DMS114 treated with DMSO at 0.1 percent for 48 hours (cell line): ENCODE measurements at regions not wholly inside any gene's neighbourhood (a gene's known extent, or its start where the extent isn't known, plus 50 kb on each side); places are given as distances from the start of the nearest gene placed in this dataset.
"Not testable (repeated sequence)": the region's sequence is repeated elsewhere in the genome, so short reads cannot be mapped to it uniquely, and the experiment has no call there.

Source experiments
- DNase-seq: peaks from one replicate; lab custom pipeline; 2025; ENCODE audit not compliant: unreplicated experiment; lab: John Stamatoyannopoulos, UW

GRCh38 chr6:49284180-49284579, 178.9 kb downstream of the MMUT start:
- DNase-seq = no peak

- not testable (repeated sequence) for DNase-seq
Measured at GRCh38 chr6:49274809-49275769, 188.0 kb downstream of the MMUT start.

DNA sequence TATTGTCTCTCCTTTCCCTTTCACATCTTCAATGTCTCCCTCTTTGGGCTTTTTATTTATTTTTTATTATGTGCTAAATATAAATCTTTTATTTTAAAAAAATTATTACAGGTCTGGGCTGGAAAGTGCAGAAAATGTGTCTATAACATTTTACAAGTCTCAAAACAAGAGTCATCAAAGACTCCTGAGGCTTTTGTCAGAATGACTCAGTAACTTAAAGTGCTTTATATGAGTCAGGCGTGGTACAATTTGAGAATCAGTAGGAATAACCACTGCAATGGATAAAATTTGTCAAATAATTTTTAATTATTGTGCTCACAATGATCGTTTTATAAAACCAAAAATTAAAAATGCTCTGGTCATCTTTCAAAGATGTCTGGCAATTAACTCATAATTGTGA, 193.9 kb downstream of the MMUT start:
- no peak for DNase-seq

DNA sequence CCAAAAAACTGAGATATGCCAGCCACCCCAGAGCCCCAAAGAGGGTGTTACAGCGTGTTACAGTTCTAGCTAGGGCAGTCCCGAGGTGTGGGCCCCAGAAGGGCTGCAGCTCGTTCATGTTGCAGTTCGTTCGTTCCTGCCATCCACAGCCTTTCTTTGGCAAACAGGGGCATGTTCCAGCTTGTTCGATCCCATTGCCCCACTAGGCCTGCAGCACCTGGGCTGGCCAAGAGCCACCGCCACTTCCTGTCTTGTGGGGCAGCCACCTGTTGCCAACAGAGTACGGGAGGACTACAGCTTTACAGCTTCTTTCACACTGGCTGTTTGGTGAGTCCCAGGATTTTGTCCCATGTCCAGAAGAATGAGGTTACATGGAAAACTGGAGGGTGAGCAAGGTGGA, 198.1 kb downstream of the MMUT start:
- no peak for DNase-seq

DNA sequence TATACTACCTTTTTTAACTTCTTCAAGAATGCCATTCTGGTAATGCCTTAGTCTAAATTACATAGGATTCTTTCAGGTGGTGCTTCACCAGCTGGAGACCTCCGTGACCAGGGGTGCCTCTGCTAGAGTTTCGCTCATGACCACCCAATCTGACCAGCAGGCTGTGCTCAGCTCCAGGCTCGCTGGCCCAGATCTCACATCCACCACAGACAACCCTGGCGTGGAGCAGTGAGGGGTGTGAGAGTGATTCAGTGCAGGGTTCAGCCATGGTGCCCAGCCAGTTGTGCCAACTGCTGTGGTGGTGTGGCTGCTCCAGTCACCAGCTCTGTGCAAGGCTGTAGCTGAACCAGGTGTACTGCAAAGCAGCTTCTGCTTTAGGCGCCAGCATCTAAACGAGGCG, 198.6 kb downstream of the MMUT start:
- DNase-seq = no peak

DNA sequence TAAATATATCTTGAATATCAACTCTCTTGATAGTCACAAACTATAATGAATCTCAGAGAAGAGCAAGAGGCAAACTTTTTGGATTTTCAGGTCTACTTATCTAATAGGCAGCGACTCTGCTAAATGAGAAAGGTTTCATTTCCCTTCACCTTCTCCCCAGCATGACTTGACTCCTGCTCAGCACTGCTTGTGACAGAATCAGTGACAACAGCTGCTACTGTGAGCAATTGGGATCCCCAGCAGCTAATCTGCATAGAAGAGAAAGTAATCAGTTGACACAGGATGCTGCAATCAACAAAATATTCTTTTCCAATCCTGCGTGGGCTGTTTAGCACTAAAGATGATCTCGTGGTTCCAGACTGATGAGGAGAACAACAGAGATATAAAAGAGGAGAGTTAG, 205.5 kb downstream of the MMUT start:
- DNase-seq = no peak

- DNase-seq = no peak
Measured at GRCh38 chr6:49255335-49255734, 207.7 kb downstream of the MMUT start.

DNA sequence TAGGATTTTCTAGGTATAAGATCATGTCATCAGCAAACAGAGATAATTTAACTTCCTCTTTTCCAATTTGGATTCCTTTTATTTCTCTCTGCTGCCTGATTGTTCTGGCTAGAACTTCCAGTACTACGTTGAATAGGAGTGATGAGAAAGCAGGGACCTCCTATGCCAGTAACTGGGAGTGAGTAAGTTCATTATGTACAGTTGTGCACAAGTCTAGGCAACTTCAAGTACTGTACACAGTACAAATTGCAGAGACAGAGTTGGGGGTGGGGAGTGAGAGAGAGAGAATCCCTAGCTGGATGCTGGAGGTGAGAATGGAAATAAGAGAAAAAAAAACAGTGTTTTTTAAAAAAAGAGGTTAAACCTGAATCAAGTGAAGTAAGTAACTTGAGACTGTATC, 210.2 kb downstream of the MMUT start:
- no peak for DNase-seq

DNA sequence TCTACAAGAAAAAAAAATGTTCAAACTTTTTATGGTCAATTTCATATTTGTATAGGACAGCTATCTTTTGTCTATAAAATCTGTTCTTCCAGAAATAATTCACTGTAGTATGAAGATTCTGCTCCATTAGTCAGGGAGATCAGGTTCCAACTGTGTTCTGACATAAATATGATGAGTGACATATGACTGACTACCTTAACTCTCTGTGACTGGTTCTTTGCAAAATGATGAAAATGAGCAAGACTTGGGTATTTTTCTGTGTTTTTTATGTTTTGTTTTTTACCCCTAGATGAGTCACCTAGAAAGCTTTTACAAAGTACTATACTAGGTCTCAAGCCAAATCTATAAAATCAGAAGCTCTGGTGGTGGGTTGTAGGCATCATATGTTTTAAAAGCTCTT, 229.6 kb downstream of the MMUT start:
- no peak for DNase-seq

DNA sequence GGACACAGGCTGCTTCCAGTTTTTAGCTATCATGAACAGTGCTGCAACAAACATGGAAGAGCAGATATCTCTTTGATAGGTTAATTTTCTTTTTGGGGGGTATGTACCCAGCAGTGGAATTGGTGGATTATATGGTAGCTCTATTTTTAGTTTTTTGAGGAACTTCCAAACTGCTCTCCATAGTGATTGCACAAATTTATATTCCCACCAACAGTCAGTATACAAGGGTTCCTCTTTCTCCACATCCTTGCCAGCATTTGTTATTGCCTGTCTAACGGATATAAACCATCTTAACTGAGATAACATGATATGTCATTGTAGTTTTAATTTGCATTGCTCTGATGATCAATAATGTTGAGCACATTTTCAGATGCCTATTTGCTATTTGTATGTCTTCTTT, 237.6 kb downstream of the MMUT start:
- DNase-seq = no peak

DNA sequence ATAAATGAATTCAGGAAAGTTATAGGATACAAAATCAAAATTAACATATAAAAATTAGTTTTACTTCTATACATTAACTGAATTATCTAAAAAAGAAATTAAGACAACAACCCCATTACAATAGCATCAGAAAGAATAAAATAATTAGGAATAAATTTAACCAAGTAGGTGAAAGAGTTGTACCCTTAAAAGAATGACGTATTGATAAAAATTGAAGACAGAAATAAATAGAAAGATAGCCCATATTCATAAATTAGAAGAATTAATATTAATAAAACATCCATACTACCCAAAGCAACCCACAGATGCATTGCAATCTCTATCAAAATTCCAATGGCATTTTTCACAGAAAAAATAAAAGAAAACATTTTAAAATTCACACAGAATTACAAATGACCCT, 242.8 kb downstream of the MMUT start:
- DNase-seq = no peak

DNA sequence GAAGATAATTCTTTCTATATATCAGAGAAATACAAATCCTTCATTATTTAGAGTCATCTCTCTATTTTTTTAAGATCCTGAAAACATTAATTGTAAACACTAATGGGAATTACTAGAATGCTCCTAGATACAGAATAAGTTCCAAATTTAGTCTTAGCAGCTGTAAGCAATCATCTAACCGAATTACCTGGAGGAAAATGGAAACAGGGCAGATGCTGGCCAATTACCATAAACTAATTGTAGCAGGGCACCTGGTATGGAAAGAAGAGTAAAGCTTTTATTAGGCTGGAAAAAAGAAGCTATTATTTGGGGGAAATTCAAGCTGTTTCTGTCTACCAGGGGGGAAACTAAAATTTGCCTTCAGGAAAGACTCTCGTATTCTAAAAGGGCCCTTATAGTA, 257.5 kb downstream of the MMUT start:
- DNase-seq = no peak

- DNase-seq = no peak
Measured at GRCh38 chr6:49202924-49203536, 260.0 kb downstream of the MMUT start.

GRCh38 chr6:49198015-49198414, 265.0 kb downstream of the MMUT start:
- DNase-seq = no peak

GRCh38 chr6:49162379-49162778, 300.7 kb downstream of the MMUT start:
- not testable (repeated sequence) for DNase-seq

DNA sequence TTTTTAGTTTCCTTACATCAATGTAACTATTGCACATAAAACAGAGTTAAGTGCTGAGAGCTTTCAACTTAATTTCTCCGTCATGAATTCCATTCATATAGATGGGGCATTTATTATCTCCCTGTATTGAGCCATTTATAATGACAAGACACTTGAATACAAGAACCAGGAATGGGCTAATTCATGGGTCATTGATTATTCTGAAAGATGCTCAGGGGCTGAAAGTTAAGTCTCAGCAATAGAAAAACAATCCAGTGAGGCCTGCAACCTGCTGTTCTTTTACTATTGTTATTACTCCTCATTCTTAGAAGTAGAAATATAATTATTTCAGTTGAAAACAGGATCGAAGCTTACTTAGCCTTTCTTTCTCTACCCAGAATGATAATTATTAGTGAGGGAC, 307.7 kb downstream of the MMUT start:
- DNase-seq = no peak

- DNase-seq = no peak
Measured at GRCh38 chr6:49151957-49152356, 311.1 kb downstream of the MMUT start.

GRCh38 chr6:49151461-49151860, 311.6 kb downstream of the MMUT start:
- DNase-seq = no peak

DNA sequence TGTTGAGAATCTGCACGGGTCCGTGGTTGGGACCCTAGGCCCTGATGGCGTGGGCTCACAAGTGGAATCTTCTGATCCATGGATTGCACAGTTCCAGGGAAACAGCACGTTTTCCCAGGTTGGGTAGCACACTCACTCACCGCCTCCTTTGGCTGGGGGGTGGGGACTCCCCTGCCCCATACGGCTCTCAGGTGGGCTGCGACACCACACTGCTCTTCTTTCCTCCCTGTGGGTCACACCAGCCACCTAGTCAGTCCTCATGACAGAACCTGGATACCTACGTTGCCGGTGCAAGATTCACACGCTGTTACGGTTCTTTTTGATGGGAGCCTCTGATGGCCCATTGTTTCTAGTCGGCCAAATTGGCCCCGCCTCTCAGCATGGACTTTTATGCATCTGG, 312.0 kb downstream of the MMUT start:
- no peak for DNase-seq

- DNase-seq = no peak
Measured at GRCh38 chr6:49145280-49145679, 317.8 kb downstream of the MMUT start.

DNA sequence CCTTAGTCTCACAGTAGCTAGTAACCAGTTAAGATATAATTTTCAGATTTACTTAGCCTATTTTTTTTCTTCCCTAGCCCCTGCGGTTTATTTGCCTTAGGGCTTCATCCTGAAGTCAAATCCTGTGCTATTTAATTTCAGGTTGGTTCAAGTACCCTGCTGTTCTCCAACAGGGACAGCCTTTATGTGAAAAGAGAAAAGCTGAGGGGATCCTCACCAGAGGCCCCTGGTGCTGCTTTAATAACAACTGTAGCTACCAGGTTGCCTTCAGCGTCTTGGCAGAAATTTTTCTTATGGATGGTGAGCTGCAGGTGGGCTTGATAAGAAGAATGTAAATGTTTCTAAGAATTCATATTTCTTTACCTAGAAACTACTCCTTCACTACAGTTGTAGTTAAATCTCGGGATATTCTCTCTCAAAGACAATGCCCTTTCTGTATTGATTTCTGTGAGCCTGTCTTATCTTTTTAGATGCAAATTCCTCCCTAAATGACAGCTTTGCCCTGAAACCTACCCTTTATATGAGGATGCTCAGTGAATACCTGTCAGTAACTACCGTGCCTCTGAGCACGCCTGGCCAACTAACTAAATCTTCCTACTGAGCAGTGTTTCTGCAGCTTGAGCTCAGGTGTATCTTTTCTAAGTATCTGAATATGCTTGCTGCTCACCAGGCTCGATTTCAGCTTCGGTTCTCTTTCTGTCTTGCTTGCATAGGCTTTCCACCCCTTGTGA, 320.5 kb downstream of the MMUT start:
- DNase-seq = no peak

- DNase-seq = no peak
Measured at GRCh38 chr6:49121970-49122369, 341.1 kb downstream of the MMUT start.
